ENCODE measurements at regions not wholly inside any gene's neighbourhood (a gene's known extent, or its start where the extent isn't known, plus 50 kb on each side); places are given as distances from the start of the nearest gene placed in this dataset.

DNA sequence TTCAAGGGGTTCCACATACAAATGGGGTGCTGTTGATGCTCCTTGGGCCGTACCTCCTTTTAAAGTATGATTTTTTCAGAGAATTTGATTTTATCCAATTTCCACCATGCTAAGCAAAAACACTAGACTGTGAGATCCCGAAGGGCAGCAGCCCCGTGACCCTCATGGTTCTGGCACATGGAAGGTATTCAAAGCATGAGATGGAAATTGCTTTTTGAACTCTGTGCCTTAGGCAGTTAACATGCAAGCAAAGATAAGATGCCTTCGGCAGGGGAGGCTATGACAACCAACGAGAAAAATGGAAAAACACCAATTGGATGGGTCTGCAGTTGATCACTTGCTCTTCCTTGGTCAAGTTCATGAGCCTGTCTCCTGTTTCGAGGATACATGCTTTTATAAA, 120.8 kb upstream of the DIO3 start:
- H3K9ac ChIP-seq (ENCODE audit: low read length), result no peak overlapping the region
- no peak overlapping the region for H3K4me2 ChIP-seq (ENCODE audit: low read length)
- H3K4me1 ChIP-seq (ENCODE audit: control insufficient read depth in 1 of 2, insufficient read depth in 2 of 2, low read length in 2 of 2), result peaks cover 0 to 7% of the 10 kb centered on the region in 2 experiments; a peak in 1 of 4 replicates
- H3K79me2 ChIP-seq (ENCODE audit: insufficient read depth, low read length), result no peaks in the 10 kb centered on the region
- BruUV-seq (replicated peaks), result no TSS peak
- no peaks in the 10 kb centered on the region for H4K20me1 ChIP-seq (ENCODE audit: insufficient read depth)
- intact Hi-C loops (cut with micrococcal nuclease), result no loop called here
- DNase-seq (ENCODE audit: low read depth, low spot score) (no peak), ATAC-seq (no peak)
- ChIA-PET RAD21 (ENCODE audit: low non-redundant PET in 1 of 2, low total read pairs in 2 of 2, uncharacterized antibody in 2 of 2, unreplicated experiment in 2 of 2) (no interaction called here), CTCF (no interaction called here), POLR2A (no interaction called here)
- H3K9me2 ChIP-seq (ENCODE audit: insufficient read depth), result no peaks in the 10 kb centered on the region
- no peaks in the 10 kb centered on the region for H3K9me3 ChIP-seq (ENCODE audit: control insufficient read depth in 1 of 2, insufficient read depth in 1 of 2, low read depth in 1 of 2, low read length in 2 of 2)
- H3K27me3 ChIP-seq (ENCODE audit: insufficient read depth, low read length), result no peaks in the 10 kb centered on the region
- H3K4me3 ChIP-seq (replicated peaks in 1 of 2; ENCODE audit: low read depth in 1 of 2, low read length in 2 of 2), result no peak overlapping the region
- H3K36me3 ChIP-seq (ENCODE audit: control insufficient read depth in 1 of 2, insufficient read depth in 2 of 2, low read length in 2 of 2), result no peaks in the 10 kb centered on the region
- no peak overlapping the region for H2AFZ ChIP-seq (ENCODE audit: low read depth, low read length, poor library complexity, severe bottlenecking)
- H3K27ac ChIP-seq (ENCODE audit: low read depth, low read length), result no peak overlapping the region
- TF ChIP-seq ZFX (IDR thresholded peaks at IDR 0.05) (no peak), SRF (IDR thresholded peaks at IDR 0.05; ENCODE audit: low read depth) (no peak), FOSL1 (IDR thresholded peaks at IDR 0.05; ENCODE audit: low read depth) (no peak), EZH2phosphoT487 (IDR thresholded peaks at IDR 0.05; ENCODE audit: borderline replicate concordance) (no peak), ZNF274 (IDR thresholded peaks at IDR 0.05; ENCODE audit: low read depth, low read length) (no peak), RAD21 (IDR thresholded peaks at IDR 0.05; ENCODE audit: low read depth) (no peak), SIN3A (IDR thresholded peaks at IDR 0.05; ENCODE audit: low read depth) (no peak), TCF7L2 (IDR thresholded peaks at IDR 0.05; ENCODE audit: borderline replicate concordance, extremely low read depth, insufficient read depth, insufficient read length) (no peak), ELF1 (IDR thresholded peaks at IDR 0.05; ENCODE audit: borderline replicate concordance, low read depth) (no peak)

- intact Hi-C loops (cut with micrococcal nuclease), result no loop called here
- no peak for ATAC-seq
- POLR2A ChIA-PET, result no interaction called here
- H4K20me1 ChIP-seq (ENCODE audit: insufficient read depth), result no peaks in the 10 kb centered on the region
- H3K36me3 ChIP-seq (ENCODE audit: control insufficient read depth in 1 of 2, insufficient read depth in 2 of 2, low read length in 2 of 2), result no peaks in the 10 kb centered on the region
- no peaks in the 10 kb centered on the region for H3K9me3 ChIP-seq (ENCODE audit: control insufficient read depth in 1 of 2, insufficient read depth in 1 of 2, low read depth in 1 of 2, low read length in 2 of 2)
- BruUV-seq (replicated peaks), result no TSS peak
- no peak overlapping the region for H3K27ac ChIP-seq (ENCODE audit: low read depth, low read length)
- H3K79me2 ChIP-seq (ENCODE audit: insufficient read depth, low read length), result no peaks in the 10 kb centered on the region
- RAD21 ChIA-PET (ENCODE audit: low non-redundant PET in 1 of 2, low total read pairs in 2 of 2, uncharacterized antibody in 2 of 2, unreplicated experiment in 2 of 2), result no interaction called here
- no peak overlapping the region for H3K9ac ChIP-seq (ENCODE audit: low read length)
- no peak for DNase-seq (ENCODE audit: low read depth, low spot score)
- H3K4me2 ChIP-seq (ENCODE audit: low read length), result no peak overlapping the region
- CTCF ChIA-PET, result no interaction called here
- H2AFZ ChIP-seq (ENCODE audit: low read depth, low read length, poor library complexity, severe bottlenecking), result no peak overlapping the region
- no peaks in the 10 kb centered on the region for H3K27me3 ChIP-seq (ENCODE audit: insufficient read depth, low read length)
- no peaks in the 10 kb centered on the region for H3K9me2 ChIP-seq (ENCODE audit: insufficient read depth)
- no peak overlapping the region for H3K4me3 ChIP-seq (replicated peaks in 1 of 2; ENCODE audit: low read depth in 1 of 2, low read length in 2 of 2)
- no peak for TF ChIP-seq SIN3A (IDR thresholded peaks at IDR 0.05; ENCODE audit: low read depth)
- no peak for TF ChIP-seq CTCF (IDR thresholded peaks at IDR 0.05 in 2 of 3, conservative IDR thresholded peaks at IDR 0.05 in 1 of 3; ENCODE audit: borderline replicate concordance in 1 of 3, insufficient read depth in 1 of 3, low read depth in 2 of 3, low read length in 2 of 3)
- TF ChIP-seq POLR2AphosphoS5 (IDR thresholded peaks at IDR 0.05; ENCODE audit: low read depth, low read length), result no peak
- TF ChIP-seq ELF1 (IDR thresholded peaks at IDR 0.05; ENCODE audit: borderline replicate concordance, low read depth), result no peak
- no peak for TF ChIP-seq TCF7L2 (IDR thresholded peaks at IDR 0.05; ENCODE audit: borderline replicate concordance, extremely low read depth, insufficient read depth, insufficient read length)
- TF ChIP-seq EZH2 (IDR thresholded peaks at IDR 0.05), result no peak
- TF ChIP-seq ZNF274 (IDR thresholded peaks at IDR 0.05; ENCODE audit: low read depth, low read length), result no peak
- TF ChIP-seq, protein P1, sequence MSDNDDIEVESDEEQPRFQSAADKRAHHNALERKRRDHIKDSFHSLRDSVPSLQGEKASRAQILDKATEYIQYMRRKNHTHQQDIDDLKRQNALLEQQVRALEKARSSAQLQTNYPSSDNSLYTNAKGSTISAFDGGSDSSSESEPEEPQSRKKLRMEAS (IDR thresholded peaks at IDR 0.05), result no peak
- TF ChIP-seq EZH2phosphoT487 (IDR thresholded peaks at IDR 0.05; ENCODE audit: borderline replicate concordance), result no peak
- TF ChIP-seq POLR2A (IDR thresholded peaks at IDR 0.05; ENCODE audit: borderline replicate concordance, extremely low read depth, insufficient read depth, insufficient read length), result no peak
- no peak for TF ChIP-seq SRF (IDR thresholded peaks at IDR 0.05; ENCODE audit: low read depth)
- TF ChIP-seq SP1 (IDR thresholded peaks at IDR 0.05; ENCODE audit: low read depth), result no peak
- no peak for TF ChIP-seq ZBTB33 (IDR thresholded peaks at IDR 0.05; ENCODE audit: extremely low read depth, insufficient replicate concordance, low read length)
- peaks cover 0 to 7% of the 10 kb centered on the region in 2 experiments; a peak in 1 of 4 replicates for H3K4me1 ChIP-seq (ENCODE audit: control insufficient read depth in 1 of 2, insufficient read depth in 2 of 2, low read length in 2 of 2)
These were observed 119.6 kb upstream of the DIO3 start for GRCh38 chr14:101441710-101442109.
